Thyroid gland (tissue), 4 donors: ENCODE measurements at regions not wholly inside any gene's neighbourhood (a gene's known extent, or its start where the extent isn't known, plus 50 kb on each side); places are given as distances from the start of the nearest gene placed in this dataset. TPM values are rescaled to one million over a fixed set of nuclear protein-coding genes. Genes with fewer than 3 reads are reported as not detected.

ENCODE experiments used
- DNase-seq, 2 donors: peaks; one replicate each; pipeline ENCODE4 v3.0.0-alpha.2; 2019
- H3K27ac ChIP-seq, 3 donors: fragments of 200-600 bp; sonication (generic); 1 replicate in 2 of 3; 2 replicates in 1 of 3; pipeline ENCODE4 v1.5.1; 2016 to 2019; ENCODE audit warnings: mild to moderate bottlenecking in 1 of 3, moderate library complexity in 1 of 3
- H3K27me3 ChIP-seq: fragments of 200-600 bp; sonication (generic); one replicate; pipeline ENCODE4 v1.5.1; 2019
- H3K36me3 ChIP-seq, 2 donors: fragments of 200-600 bp; sonication (generic); one replicate each; pipeline ENCODE4 v1.5.1; 2016 to 2019
- H3K4me1 ChIP-seq, 2 donors: fragments of 200-600 bp; sonication (generic); one replicate each; pipeline ENCODE4 v1.5.1; 2017 to 2019
- H3K4me3 ChIP-seq, 3 donors: fragments of 200-600 bp; sonication (generic); replicated peaks in 1 of 3; 1 replicate in 2 of 3; 2 replicates in 1 of 3; pipeline ENCODE4 v1.5.1; 2016; ENCODE audit warnings: mild to moderate bottlenecking in 1 of 3
- H3K9me3 ChIP-seq: fragments of 200-600 bp; sonication (generic); one replicate; pipeline ENCODE4 v1.5.1; 2017
- CTCF ChIP-seq, 6 experiments: fragments of 200-600 bp in 3 of 6; fragments of 450-650 bp in 3 of 6; sonication (generic) in 3 of 6; IDR thresholded peaks; one replicate each; pipeline ENCODE4 v1.5.1; 2016 to 2019; ENCODE audit warnings: antibody characterized with exemption in 6 of 6, mild to moderate bottlenecking in 2 of 6, inconsistent platforms in 1 of 6, moderate library complexity in 1 of 6
- POLR2A ChIP-seq, 2 donors: fragments of 450-650 bp; IDR thresholded peaks; one replicate each; pipeline ENCODE4 v1.6.1; 2017; ENCODE audit warnings: antibody characterized with exemption in 2 of 2, mild to moderate bottlenecking in 2 of 2, moderate library complexity in 1 of 2
- WGBS, 2 donors: methylation state at CpG; one replicate each; pipeline ENCODE4 v1.1.5; 2017; 5-methylcytosine and 5-hydroxymethylcytosine counted together
- intact Hi-C: fragments of 100-400 bp; cut with DNase I; formaldehyde crosslinking; loops from one replicate; pipeline ENCODE4 v1.15.1; 2023
- small RNA-seq: library from RNA; depleted of rRNA; stranded (forward); fragments of <200 nt; gene quantifications from one replicate; pipeline ENCODE3, GENCODE V24; 2016

- TF ChIP-seq POLR2A (IDR thresholded peaks at IDR 0.05), result no peak
- no peak for TF ChIP-seq CTCF (IDR thresholded peaks at IDR 0.05)
- no peak for DNase-seq
- no peaks in the 10 kb centered on the region for H3K9me3 ChIP-seq
- H3K4me3 ChIP-seq, result no peak overlapping the region
- WGBS, 2 donors, result 88 to 100% methylated on average over 1 of the region's 1 CpG
- intact Hi-C loops, result no loop called here
- H3K36me3 ChIP-seq, result no peaks in the 10 kb centered on the region
- H3K27ac ChIP-seq, result no peak overlapping the region
- H3K27me3 ChIP-seq, result no peaks in the 10 kb centered on the region
- no peaks in the 10 kb centered on the region for H3K4me1 ChIP-seq
Measured at GRCh38 chr2:152820048-152820447, 101.6 kb downstream of the ARL6IP6 start.

- Histone ChIP-seq H3K27me3 (no peaks in the 10 kb centered on the region), H3K4me3 (no peak overlapping the region), H3K4me1 (no peaks in the 10 kb centered on the region), H3K27ac (no peak overlapping the region), H3K36me3 (no peaks in the 10 kb centered on the region), H3K9me3 (no peaks in the 10 kb centered on the region)
- TF ChIP-seq CTCF (IDR thresholded peaks at IDR 0.05), result no peak
- no peak for TF ChIP-seq POLR2A (IDR thresholded peaks at IDR 0.05)
- WGBS, 2 donors, result 82 to 89% methylated on average over 3 of the region's 3 CpGs
- no peak for DNase-seq
- intact Hi-C loops, result no loop called here
Measured at GRCh38 chr2:152815634-152816257, 97.3 kb downstream of the ARL6IP6 start.

GRCh38 chr2:152814475-152815030, 96.1 kb downstream of the ARL6IP6 start:
- TF ChIP-seq POLR2A (IDR thresholded peaks at IDR 0.05) (no peak), CTCF (IDR thresholded peaks at IDR 0.05) (no peak)
- no peaks in the 10 kb centered on the region for H3K9me3 ChIP-seq
- no peak overlapping the region for H3K4me3 ChIP-seq
- 67 to 79% methylated on average over 5 of the region's 5 CpGs for WGBS, 2 donors
- H3K36me3 ChIP-seq, result no peaks in the 10 kb centered on the region
- H3K4me1 ChIP-seq, result no peaks in the 10 kb centered on the region
- no peak for DNase-seq
- no peak overlapping the region for H3K27ac ChIP-seq
- no peaks in the 10 kb centered on the region for H3K27me3 ChIP-seq
- intact Hi-C loops, result no loop called here

- Histone ChIP-seq H3K9me3 (no peaks in the 10 kb centered on the region), H3K36me3 (no peaks in the 10 kb centered on the region), H3K27ac (no peak overlapping the region), H3K27me3 (no peaks in the 10 kb centered on the region), H3K4me1 (no peaks in the 10 kb centered on the region), H3K4me3 (no peak overlapping the region)
- no peak for TF ChIP-seq POLR2A (IDR thresholded peaks at IDR 0.05)
- no peak for TF ChIP-seq CTCF (IDR thresholded peaks at IDR 0.05)
- no peak for DNase-seq
- intact Hi-C loops, result no loop called here
Measured at GRCh38 chr2:152813351-152813750, 94.9 kb downstream of the ARL6IP6 start.

Small RNA genes lying in the stretch of these regions (small RNA-seq; reads per million reads assigned to genes)
- not detected for gene AC009969.1
- gene AC079150.2, result not detected
